ENCODE measurements at regions not wholly inside any gene's neighbourhood (a gene's known extent, or its start where the extent isn't known, plus 50 kb on each side); places are given as distances from the start of the nearest gene placed in this dataset.

DNA sequence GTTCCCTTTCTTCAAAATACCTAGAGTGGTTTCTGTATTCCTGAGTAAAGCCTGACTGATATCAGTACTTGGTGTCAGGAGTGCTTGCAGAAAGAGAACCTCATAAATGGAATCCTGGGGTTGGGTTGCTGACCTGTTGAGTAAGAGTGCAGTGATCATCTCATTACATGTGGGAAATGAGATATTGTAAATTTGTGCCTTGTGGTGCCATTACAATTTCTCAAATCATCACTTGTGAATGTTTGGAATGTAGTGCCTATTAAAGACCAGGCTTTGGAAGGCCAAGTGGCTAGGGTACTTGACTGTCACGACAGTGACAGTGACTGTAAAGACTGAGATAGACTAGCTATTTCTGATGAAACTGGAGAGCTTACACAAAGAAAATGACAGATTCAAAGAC is 176.7 kb upstream of the CTTNBP2NL start:
- Histone ChIP-seq H3K9ac (ENCODE audit: low read depth, low read length) (no peak overlapping the region), H3K36me3 (ENCODE audit: insufficient read depth, low read length) (no peaks in the 10 kb centered on the region), H3K9me3 (ENCODE audit: control insufficient read depth, insufficient read depth, low read length) (no peaks in the 10 kb centered on the region), H3K4me1 (ENCODE audit: insufficient read depth, low read length) (no peaks in the 10 kb centered on the region)

DNA sequence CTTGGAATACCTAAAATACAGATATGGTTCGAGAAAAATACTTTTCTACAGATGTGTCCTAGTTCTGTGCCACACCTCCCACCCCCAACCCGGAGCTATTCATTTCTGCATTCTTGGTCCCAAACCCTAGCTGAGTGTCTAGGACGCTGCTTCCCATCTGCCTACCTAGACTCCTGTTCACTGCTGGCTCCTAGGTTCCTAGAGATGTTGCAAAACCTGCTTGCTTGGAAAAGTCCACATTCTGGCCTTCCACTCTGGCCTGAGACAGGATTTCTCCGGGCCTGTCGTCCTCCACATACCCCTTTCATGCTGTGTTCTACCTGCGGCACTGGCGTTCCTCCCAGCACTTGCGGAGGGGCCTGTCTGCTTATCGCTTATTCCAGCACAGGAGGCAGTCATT is 165.8 kb upstream of the CTTNBP2NL start:
- H3K36me3 ChIP-seq (ENCODE audit: insufficient read depth, low read length), result no peaks in the 10 kb centered on the region
- no peak overlapping the region for H3K9ac ChIP-seq (ENCODE audit: low read depth, low read length)
- no peaks in the 10 kb centered on the region; the same call in 1 of the 2 replicates for H3K9me3 ChIP-seq (ENCODE audit: control insufficient read depth, insufficient read depth, low read length)
- no peaks in the 10 kb centered on the region for H3K4me1 ChIP-seq (ENCODE audit: insufficient read depth, low read length)

DNA sequence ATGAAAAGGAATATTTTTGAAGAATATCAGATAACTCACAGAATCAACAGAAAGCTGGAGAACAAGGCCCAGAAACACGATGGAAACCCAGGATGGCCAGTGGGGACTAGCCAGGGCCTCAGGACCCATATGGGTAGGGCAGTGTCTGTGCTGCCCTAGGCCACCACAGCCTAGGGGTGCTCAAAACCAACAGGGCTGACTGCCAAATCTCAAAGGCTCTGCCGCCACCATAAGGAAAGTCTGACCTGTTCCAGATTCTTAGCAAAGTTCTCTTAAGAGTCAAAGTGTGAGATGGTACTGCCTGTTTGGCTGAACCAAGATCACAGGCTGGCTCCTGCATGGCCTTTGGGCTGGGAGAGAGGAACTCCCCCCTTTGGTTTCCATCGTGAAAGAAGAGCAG is 164.7 kb upstream of the CTTNBP2NL start:
- Histone ChIP-seq H3K4me1 (ENCODE audit: insufficient read depth, low read length) (no peaks in the 10 kb centered on the region), H3K36me3 (ENCODE audit: insufficient read depth, low read length) (no peaks in the 10 kb centered on the region), H3K9me3 (ENCODE audit: control insufficient read depth, insufficient read depth, low read length) (no peaks in the 10 kb centered on the region; the same call in none of the 2 replicates)

DNA sequence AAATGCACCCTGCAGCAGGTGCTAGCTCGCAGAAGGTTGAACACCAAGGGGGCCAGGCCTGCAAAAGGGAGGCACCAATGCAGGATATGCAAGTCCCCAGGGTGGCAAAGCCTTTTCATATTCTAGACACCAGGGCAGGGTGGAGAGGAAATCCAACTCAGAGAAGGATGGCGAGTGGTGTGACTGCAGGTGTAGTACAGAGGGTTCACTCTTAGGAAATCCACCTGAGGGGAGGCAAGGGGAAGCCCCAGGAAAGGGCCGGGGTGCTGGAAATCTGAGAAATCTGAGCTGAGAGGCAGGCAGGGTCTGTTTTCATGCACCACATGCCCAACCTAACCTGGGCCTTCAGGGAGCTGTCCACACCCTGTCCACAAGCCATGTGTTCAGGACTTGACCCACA is 163.2 kb upstream of the CTTNBP2NL start:
- Histone ChIP-seq H3K4me1 (ENCODE audit: insufficient read depth, low read length) (no peaks in the 10 kb centered on the region), H3K9me3 (ENCODE audit: control insufficient read depth, insufficient read depth, low read length) (no peaks in the 10 kb centered on the region; the same call in none of the 2 replicates), H3K36me3 (ENCODE audit: insufficient read depth, low read length) (no peaks in the 10 kb centered on the region), H3K9ac (ENCODE audit: low read depth, low read length) (no peak overlapping the region)

More for the DNA sequence above, 164.7 kb upstream of the CTTNBP2NL start:
- no peak overlapping the region for H3K9ac ChIP-seq (ENCODE audit: low read depth, low read length)

- Histone ChIP-seq H3K9me3 (ENCODE audit: control insufficient read depth, insufficient read depth, low read length) (no peaks in the 10 kb centered on the region; the same call in none of the 2 replicates), H3K4me1 (ENCODE audit: insufficient read depth, low read length) (peaks cover 7% of the 10 kb centered on the region; the same call in 1 of the 2 replicates), H3K36me3 (ENCODE audit: insufficient read depth, low read length) (no peaks in the 10 kb centered on the region), H3K9ac (ENCODE audit: low read depth, low read length) (no peak overlapping the region)
Measured at GRCh38 chr1:112234710-112235109, 161.3 kb upstream of the CTTNBP2NL start.

GRCh38 chr1:112237983-112238545 is 157.9 kb upstream of the CTTNBP2NL start:
- no peaks in the 10 kb centered on the region for H3K36me3 ChIP-seq (ENCODE audit: insufficient read depth, low read length)
- H3K9me3 ChIP-seq (ENCODE audit: control insufficient read depth, insufficient read depth, low read length), result no peaks in the 10 kb centered on the region; the same call in 1 of the 2 replicates
- peaks cover 9% of the 10 kb centered on the region; the same call in 1 of the 2 replicates for H3K4me1 ChIP-seq (ENCODE audit: insufficient read depth, low read length)
- no peak overlapping the region for H3K9ac ChIP-seq (ENCODE audit: low read depth, low read length)

DNA sequence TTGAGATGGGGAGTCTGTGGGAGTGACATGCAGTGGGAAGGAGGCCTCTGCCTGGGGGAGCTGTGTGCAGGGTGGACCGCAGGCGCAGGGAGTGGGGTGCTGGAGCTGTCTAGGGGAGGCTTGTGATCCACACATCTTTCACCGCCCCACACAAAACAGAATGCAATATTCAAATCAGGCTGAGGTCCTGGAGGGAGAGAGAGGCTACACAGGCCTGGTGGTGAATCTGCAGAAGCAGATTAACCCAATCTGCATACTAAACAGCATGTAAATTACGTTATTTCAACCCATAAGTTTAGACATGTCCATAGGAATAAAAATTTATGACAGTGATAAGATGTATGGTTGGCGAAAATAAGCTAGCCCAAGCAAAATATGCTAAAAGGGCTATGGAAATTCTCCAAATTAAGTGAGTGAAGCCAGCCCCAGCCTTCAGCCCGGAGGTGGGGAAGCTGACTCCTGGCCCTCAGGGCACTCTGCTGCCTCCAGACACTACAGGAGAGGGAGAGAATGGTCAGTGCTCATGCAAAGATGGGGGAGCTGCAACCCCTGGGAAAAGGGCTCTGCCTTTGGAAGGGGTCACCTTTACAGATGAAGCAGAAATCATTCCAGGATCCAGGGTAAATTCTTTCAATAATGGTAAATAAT is 156.2 kb upstream of the CTTNBP2NL start:
- no peaks in the 10 kb centered on the region; the same call in 1 of the 2 replicates for H3K9me3 ChIP-seq (ENCODE audit: control insufficient read depth, insufficient read depth, low read length)
- no peak overlapping the region for H3K9ac ChIP-seq (ENCODE audit: low read depth, low read length)
- peaks cover 9% of the 10 kb centered on the region; the same call in 1 of the 2 replicates for H3K4me1 ChIP-seq (ENCODE audit: insufficient read depth, low read length)
- no peaks in the 10 kb centered on the region for H3K36me3 ChIP-seq (ENCODE audit: insufficient read depth, low read length)

- Histone ChIP-seq H3K4me1 (ENCODE audit: insufficient read depth, low read length) (peaks cover 9% of the 10 kb centered on the region; the same call in 1 of the 2 replicates), H3K36me3 (ENCODE audit: insufficient read depth, low read length) (no peaks in the 10 kb centered on the region), H3K9me3 (ENCODE audit: control insufficient read depth, insufficient read depth, low read length) (no peaks in the 10 kb centered on the region), H3K9ac (ENCODE audit: low read depth, low read length) (no peak overlapping the region)
Measured at GRCh38 chr1:112242470-112242869, 153.5 kb upstream of the CTTNBP2NL start.

- no peaks in the 10 kb centered on the region for H3K9me3 ChIP-seq (ENCODE audit: control insufficient read depth, insufficient read depth, low read length)
- no peak overlapping the region for H3K9ac ChIP-seq (ENCODE audit: low read depth, low read length)
- H3K4me1 ChIP-seq (ENCODE audit: insufficient read depth, low read length), result peaks cover 5% of the 10 kb centered on the region; the same call in 1 of the 2 replicates
- no peaks in the 10 kb centered on the region for H3K36me3 ChIP-seq (ENCODE audit: insufficient read depth, low read length)
Measured at GRCh38 chr1:112244131-112244530, 151.9 kb upstream of the CTTNBP2NL start.

- H3K9ac ChIP-seq (ENCODE audit: low read depth, low read length), result no peak overlapping the region
- no peaks in the 10 kb centered on the region for H3K9me3 ChIP-seq (ENCODE audit: control insufficient read depth, insufficient read depth, low read length)
- no peaks in the 10 kb centered on the region for H3K4me1 ChIP-seq (ENCODE audit: insufficient read depth, low read length)
- no peaks in the 10 kb centered on the region for H3K36me3 ChIP-seq (ENCODE audit: insufficient read depth, low read length)
Measured at GRCh38 chr1:112245114-112245513, 150.9 kb upstream of the CTTNBP2NL start.

GRCh38 chr1:112247036-112247597 is 148.9 kb upstream of the CTTNBP2NL start:
- H3K4me1 ChIP-seq (ENCODE audit: insufficient read depth, low read length), result no peaks in the 10 kb centered on the region
- H3K9ac ChIP-seq (ENCODE audit: low read depth, low read length), result no peak overlapping the region
- no peaks in the 10 kb centered on the region for H3K36me3 ChIP-seq (ENCODE audit: insufficient read depth, low read length)
- H3K9me3 ChIP-seq (ENCODE audit: control insufficient read depth, insufficient read depth, low read length), result no peaks in the 10 kb centered on the region

- Histone ChIP-seq H3K36me3 (ENCODE audit: insufficient read depth, low read length) (no peaks in the 10 kb centered on the region), H3K4me1 (ENCODE audit: insufficient read depth, low read length) (no peaks in the 10 kb centered on the region), H3K9me3 (ENCODE audit: control insufficient read depth, insufficient read depth, low read length) (no peaks in the 10 kb centered on the region), H3K9ac (ENCODE audit: low read depth, low read length) (no peak overlapping the region)
Measured at GRCh38 chr1:112247961-112248360, 148.1 kb upstream of the CTTNBP2NL start.

GRCh38 chr1:112250892-112251291 is 145.1 kb upstream of the CTTNBP2NL start:
- no peaks in the 10 kb centered on the region for H3K4me1 ChIP-seq (ENCODE audit: insufficient read depth, low read length)
- H3K9me3 ChIP-seq (ENCODE audit: control insufficient read depth, insufficient read depth, low read length), result no peaks in the 10 kb centered on the region
- H3K9ac ChIP-seq (ENCODE audit: low read depth, low read length), result no peak overlapping the region
- no peaks in the 10 kb centered on the region for H3K36me3 ChIP-seq (ENCODE audit: insufficient read depth, low read length)

DNA sequence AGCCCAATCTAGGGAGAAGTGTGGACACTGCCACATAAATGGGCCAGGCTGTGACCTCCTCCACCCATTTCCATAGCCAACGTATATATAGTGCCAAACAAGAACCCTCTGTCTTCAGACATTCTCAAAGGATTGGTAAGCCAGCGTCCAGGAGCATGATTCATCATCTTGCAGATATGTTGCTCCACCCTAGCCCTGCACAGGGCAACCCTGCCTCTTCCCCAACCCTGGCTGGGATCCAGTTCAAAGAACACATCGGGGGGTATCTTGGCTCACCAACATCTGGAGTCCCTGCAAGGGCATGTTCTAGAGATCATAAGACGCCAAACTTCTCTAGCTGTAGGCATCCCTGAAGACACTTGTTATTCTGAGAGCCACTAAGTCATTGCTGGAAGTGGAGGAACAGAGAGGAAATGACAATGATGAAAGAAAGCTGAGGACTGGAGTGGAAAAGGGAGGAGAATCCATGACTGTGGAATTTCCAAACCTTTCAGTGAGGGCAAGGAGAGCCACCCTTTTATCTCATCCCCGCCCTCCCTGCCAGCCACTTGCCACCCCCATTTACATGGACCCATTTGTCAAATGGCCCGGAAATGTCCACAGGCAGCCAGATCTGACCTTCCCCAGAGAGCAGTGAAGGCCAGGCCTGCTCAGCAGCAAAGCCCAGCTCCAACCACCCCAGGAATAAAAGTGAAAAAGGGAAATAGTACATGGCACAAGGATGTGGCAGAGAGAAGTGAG is 144.1 kb upstream of the CTTNBP2NL start:
- no peaks in the 10 kb centered on the region for H3K4me1 ChIP-seq (ENCODE audit: insufficient read depth, low read length)
- H3K36me3 ChIP-seq (ENCODE audit: insufficient read depth, low read length), result no peaks in the 10 kb centered on the region
- H3K9me3 ChIP-seq (ENCODE audit: control insufficient read depth, insufficient read depth, low read length), result no peaks in the 10 kb centered on the region
- H3K9ac ChIP-seq (ENCODE audit: low read depth, low read length), result no peak overlapping the region
